ENCODE measurements at regions not wholly inside any gene's neighbourhood (a gene's known extent, or its start where the extent isn't known, plus 50 kb on each side); places are given as distances from the start of the nearest gene placed in this dataset.
"Not testable (repeated sequence)": the region's sequence is repeated elsewhere in the genome, so short reads cannot be mapped to it uniquely, and the experiment has no call there.

DNA sequence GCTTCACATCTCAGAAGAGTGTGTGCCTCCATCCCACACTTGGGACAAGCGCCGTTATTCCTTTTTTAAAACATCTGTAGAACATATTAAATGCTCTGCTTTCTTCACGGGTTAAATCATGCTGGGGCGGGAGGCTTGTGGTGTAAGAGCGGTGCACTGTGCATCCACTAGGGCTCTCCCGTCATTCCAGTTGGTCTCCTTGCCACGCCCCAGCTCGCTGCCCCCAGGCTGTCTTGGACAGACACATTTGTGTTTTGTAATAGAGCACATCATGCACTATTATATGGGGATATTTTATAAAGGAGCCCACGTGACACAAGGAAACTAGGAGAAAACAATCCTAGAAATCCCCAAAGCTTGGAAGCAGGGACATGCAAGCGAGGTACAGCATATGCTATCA lies 87.7 kb upstream of the PLGLB2 start:
- WGBS (ENCODE audit: insufficient coverage), result no CpG with 5 or more reads among the region's 10 CpGs
- DNase-seq; H3K27me3 ChIP-seq (replicated peaks in 2 of 5; ENCODE audit: control insufficient read depth in 4 of 5, insufficient read depth in 5 of 5, low read length in 4 of 5); POLR2A ChIA-PET; H3K9me3 ChIP-seq (ENCODE audit: control extremely low read depth in 1 of 5, control insufficient read depth in 4 of 5, insufficient read depth in 2 of 5, low read depth in 1 of 5, low read length in 4 of 5); CTCF ChIA-PET; H3K27ac ChIP-seq (ENCODE audit: insufficient read depth in 1 of 2, low read depth in 1 of 2, low read length in 2 of 2, poor library complexity in 1 of 2, severe bottlenecking in 2 of 2); H3K36me3 ChIP-seq (ENCODE audit: control insufficient read depth in 4 of 4, insufficient read depth in 4 of 4, low read length in 3 of 4); H3K4me1 ChIP-seq (ENCODE audit: control extremely low read depth in 1 of 4, control insufficient read depth in 4 of 4, insufficient read depth in 4 of 4, low read length in 3 of 4); H3K4me3 ChIP-seq (ENCODE audit: control insufficient read depth in 1 of 7, extremely low read depth in 1 of 7, insufficient read depth in 4 of 7, low read depth in 2 of 7, low read length in 6 of 7): not testable (repeated sequence)

DNA sequence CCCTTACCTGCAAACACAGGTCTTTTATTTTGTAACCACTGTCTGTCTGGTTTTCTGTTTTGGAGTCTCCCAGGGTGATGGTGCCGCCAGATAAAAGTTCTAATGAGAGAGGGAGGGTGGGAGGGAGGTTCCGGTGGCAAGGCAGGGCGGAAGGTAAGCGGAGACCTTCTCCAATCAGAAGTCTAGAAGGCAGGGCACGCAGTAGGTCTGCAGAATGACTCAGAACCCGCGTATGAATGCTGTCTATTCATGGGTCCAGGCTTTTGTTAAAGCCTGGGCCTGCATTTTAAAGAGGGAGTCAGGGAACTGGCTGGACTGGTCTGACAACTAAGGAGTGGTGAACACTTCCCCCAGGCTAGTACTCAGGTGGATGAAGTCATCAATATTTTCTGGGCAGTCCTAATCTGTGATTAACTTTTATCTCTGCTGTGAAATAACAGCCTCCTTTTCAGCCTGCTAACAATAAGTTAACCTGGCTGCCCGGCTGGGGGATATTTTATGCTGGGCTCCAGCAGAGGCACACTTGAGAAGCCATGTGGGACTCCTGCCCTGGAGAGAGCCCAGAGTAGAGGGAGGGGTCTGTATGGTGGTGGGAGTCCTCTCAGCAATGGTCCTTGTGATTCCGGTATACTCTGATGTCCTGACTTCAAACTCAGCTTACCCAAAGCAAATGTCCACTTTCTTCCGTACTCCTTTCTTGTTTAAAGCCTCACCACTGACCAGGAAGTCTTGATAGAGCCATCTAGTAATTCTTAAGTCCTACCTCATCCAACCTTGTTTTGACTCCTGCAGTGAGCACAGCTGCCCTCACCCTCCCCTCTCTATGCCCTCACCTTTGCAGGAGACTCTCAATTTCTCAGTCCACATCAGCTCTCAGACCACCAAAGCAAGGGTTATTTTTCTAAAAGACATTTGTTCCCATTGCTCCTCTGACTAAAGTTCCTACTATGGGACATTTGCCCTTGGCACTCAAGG lies 85.3 kb upstream of the PLGLB2 start:
- H3K4me1 ChIP-seq (ENCODE audit: control extremely low read depth in 1 of 4, control insufficient read depth in 4 of 4, insufficient read depth in 4 of 4, low read length in 3 of 4); DNase-seq; H3K27ac ChIP-seq (ENCODE audit: insufficient read depth in 1 of 2, low read depth in 1 of 2, low read length in 2 of 2, poor library complexity in 1 of 2, severe bottlenecking in 2 of 2); H3K36me3 ChIP-seq (ENCODE audit: control insufficient read depth in 4 of 4, insufficient read depth in 4 of 4, low read length in 3 of 4); H3K27me3 ChIP-seq (replicated peaks in 2 of 5; ENCODE audit: control insufficient read depth in 4 of 5, insufficient read depth in 5 of 5, low read length in 4 of 5); CTCF ChIA-PET; H3K9me3 ChIP-seq (ENCODE audit: control extremely low read depth in 1 of 5, control insufficient read depth in 4 of 5, insufficient read depth in 2 of 5, low read depth in 1 of 5, low read length in 4 of 5); H3K4me3 ChIP-seq (ENCODE audit: control insufficient read depth in 1 of 7, extremely low read depth in 1 of 7, insufficient read depth in 4 of 7, low read depth in 2 of 7, low read length in 6 of 7); POLR2A ChIA-PET: not testable (repeated sequence)
- no CpG with 5 or more reads among the region's 10 CpGs for WGBS (ENCODE audit: insufficient coverage)

DNA sequence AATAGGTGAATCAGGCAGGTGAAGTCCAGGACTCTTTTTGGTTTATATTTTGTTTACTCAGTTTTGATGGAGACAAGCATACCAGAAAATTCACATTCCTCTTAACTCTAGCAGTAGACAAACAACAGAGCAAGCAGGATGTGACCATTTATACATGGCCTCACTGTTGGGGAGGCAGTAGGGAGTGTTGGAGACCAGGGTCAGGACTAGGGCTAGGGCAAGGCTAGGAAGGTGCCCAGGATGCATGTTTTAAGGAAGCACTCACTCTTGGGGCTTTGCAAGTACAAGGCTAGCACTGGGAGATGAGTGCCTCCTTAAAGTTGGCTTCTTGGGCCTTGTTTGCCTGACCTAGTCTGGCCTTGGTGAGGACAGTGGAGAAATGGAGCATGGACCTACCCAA lies 84.5 kb upstream of the PLGLB2 start:
- H3K27ac ChIP-seq (ENCODE audit: insufficient read depth in 1 of 2, low read depth in 1 of 2, low read length in 2 of 2, poor library complexity in 1 of 2, severe bottlenecking in 2 of 2); H3K4me3 ChIP-seq (ENCODE audit: control insufficient read depth in 1 of 7, extremely low read depth in 1 of 7, insufficient read depth in 4 of 7, low read depth in 2 of 7, low read length in 6 of 7); H3K36me3 ChIP-seq (ENCODE audit: control insufficient read depth in 4 of 4, insufficient read depth in 4 of 4, low read length in 3 of 4); DNase-seq; H3K9me3 ChIP-seq (ENCODE audit: control extremely low read depth in 1 of 5, control insufficient read depth in 4 of 5, insufficient read depth in 2 of 5, low read depth in 1 of 5, low read length in 4 of 5); CTCF ChIA-PET; H3K27me3 ChIP-seq (replicated peaks in 2 of 5; ENCODE audit: control insufficient read depth in 4 of 5, insufficient read depth in 5 of 5, low read length in 4 of 5); POLR2A ChIA-PET; H3K4me1 ChIP-seq (ENCODE audit: control extremely low read depth in 1 of 4, control insufficient read depth in 4 of 4, insufficient read depth in 4 of 4, low read length in 3 of 4): not testable (repeated sequence)

DNA sequence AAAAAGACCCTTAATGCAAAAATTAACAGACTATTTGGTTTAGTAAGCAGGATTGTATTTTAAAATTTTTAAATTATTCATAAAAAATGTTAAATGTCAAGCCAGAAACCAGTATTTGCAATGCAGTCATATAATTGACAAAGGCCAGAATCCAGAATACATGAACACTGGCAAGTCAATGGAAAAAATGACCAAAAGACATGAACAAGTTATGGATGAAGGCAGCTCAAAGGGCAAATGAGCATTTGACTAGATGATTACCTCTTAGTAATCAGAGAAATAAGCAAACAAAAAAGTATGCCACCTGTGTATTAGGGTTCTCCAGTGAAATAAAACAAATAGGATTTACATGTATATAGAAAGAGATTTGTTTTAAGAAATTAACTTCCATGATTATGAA lies 80.9 kb upstream of the PLGLB2 start:
- POLR2A ChIA-PET; H3K27ac ChIP-seq (ENCODE audit: insufficient read depth in 1 of 2, low read depth in 1 of 2, low read length in 2 of 2, poor library complexity in 1 of 2, severe bottlenecking in 2 of 2); H3K36me3 ChIP-seq (ENCODE audit: control insufficient read depth in 4 of 4, insufficient read depth in 4 of 4, low read length in 3 of 4); H3K27me3 ChIP-seq (replicated peaks in 2 of 5; ENCODE audit: control insufficient read depth in 4 of 5, insufficient read depth in 5 of 5, low read length in 4 of 5); H3K4me1 ChIP-seq (ENCODE audit: control extremely low read depth in 1 of 4, control insufficient read depth in 4 of 4, insufficient read depth in 4 of 4, low read length in 3 of 4); H3K9me3 ChIP-seq (ENCODE audit: control extremely low read depth in 1 of 5, control insufficient read depth in 4 of 5, insufficient read depth in 2 of 5, low read depth in 1 of 5, low read length in 4 of 5); DNase-seq; H3K4me3 ChIP-seq (ENCODE audit: control insufficient read depth in 1 of 7, extremely low read depth in 1 of 7, insufficient read depth in 4 of 7, low read depth in 2 of 7, low read length in 6 of 7); CTCF ChIA-PET: not testable (repeated sequence)

DNA sequence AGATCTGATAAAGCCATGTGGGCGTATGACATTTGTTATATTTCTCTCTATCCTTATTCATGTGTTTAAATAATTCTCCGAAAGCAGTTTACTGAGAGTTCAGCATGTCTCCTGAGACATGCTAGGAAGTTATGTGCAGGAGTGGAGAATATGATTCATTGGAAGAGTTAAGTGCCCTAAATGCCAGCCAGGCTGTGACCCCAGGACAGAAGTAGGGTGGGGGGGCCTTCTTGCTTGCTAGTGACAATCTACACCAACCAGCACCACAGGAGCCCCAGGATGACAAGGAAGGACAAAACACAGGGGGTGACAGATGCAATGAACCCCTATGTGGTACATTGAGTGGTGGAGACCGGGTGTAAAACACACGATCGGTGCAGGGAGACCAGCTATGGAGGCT lies 79.5 kb upstream of the PLGLB2 start:
- H3K4me1 ChIP-seq (ENCODE audit: control extremely low read depth in 1 of 4, control insufficient read depth in 4 of 4, insufficient read depth in 4 of 4, low read length in 3 of 4); H3K27me3 ChIP-seq (replicated peaks in 2 of 5; ENCODE audit: control insufficient read depth in 4 of 5, insufficient read depth in 5 of 5, low read length in 4 of 5); CTCF ChIA-PET; H3K36me3 ChIP-seq (ENCODE audit: control insufficient read depth in 4 of 4, insufficient read depth in 4 of 4, low read length in 3 of 4); H3K27ac ChIP-seq (ENCODE audit: insufficient read depth in 1 of 2, low read depth in 1 of 2, low read length in 2 of 2, poor library complexity in 1 of 2, severe bottlenecking in 2 of 2); H3K9me3 ChIP-seq (ENCODE audit: control extremely low read depth in 1 of 5, control insufficient read depth in 4 of 5, insufficient read depth in 2 of 5, low read depth in 1 of 5, low read length in 4 of 5); POLR2A ChIA-PET; H3K4me3 ChIP-seq (ENCODE audit: control insufficient read depth in 1 of 7, extremely low read depth in 1 of 7, insufficient read depth in 4 of 7, low read depth in 2 of 7, low read length in 6 of 7); DNase-seq: not testable (repeated sequence)
- no CpG with 5 or more reads among the region's 5 CpGs for WGBS (ENCODE audit: insufficient coverage)

DNA sequence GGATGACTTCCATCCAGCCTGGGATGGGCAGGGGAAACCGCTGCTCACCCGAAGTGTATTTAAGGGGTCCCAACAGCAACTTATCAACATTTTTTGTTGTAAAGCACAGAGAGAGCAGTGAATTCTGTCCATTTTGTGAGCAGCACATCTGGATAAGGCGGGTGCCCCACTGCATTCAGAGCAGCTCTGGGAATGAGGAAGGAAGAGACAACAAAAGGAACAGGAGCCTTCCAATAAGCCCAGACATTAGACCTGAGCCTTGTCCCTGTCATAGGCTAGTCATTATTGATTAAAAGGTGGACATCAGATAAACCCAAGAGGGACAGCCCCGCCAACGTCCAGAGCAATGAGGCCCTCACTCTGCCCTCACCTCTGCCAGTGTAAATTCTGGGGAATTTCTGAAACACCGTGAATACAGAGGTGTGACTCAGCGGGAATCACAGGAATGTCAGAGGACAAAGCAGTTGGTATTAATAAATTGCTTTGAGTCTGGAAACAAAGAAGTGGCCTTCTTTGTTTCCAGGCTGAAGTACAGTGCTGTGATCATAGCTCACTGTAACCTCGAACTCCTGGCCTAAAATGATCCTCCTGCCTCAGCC lies 78.2 kb upstream of the PLGLB2 start:
- H3K27ac ChIP-seq (ENCODE audit: insufficient read depth in 1 of 2, low read depth in 1 of 2, low read length in 2 of 2, poor library complexity in 1 of 2, severe bottlenecking in 2 of 2); POLR2A ChIA-PET; DNase-seq; H3K4me1 ChIP-seq (ENCODE audit: control extremely low read depth in 1 of 4, control insufficient read depth in 4 of 4, insufficient read depth in 4 of 4, low read length in 3 of 4); H3K9me3 ChIP-seq (ENCODE audit: control extremely low read depth in 1 of 5, control insufficient read depth in 4 of 5, insufficient read depth in 2 of 5, low read depth in 1 of 5, low read length in 4 of 5); CTCF ChIA-PET; H3K27me3 ChIP-seq (replicated peaks in 2 of 5; ENCODE audit: control insufficient read depth in 4 of 5, insufficient read depth in 5 of 5, low read length in 4 of 5); H3K36me3 ChIP-seq (ENCODE audit: control insufficient read depth in 4 of 4, insufficient read depth in 4 of 4, low read length in 3 of 4); H3K4me3 ChIP-seq (ENCODE audit: control insufficient read depth in 1 of 7, extremely low read depth in 1 of 7, insufficient read depth in 4 of 7, low read depth in 2 of 7, low read length in 6 of 7): not testable (repeated sequence)
- WGBS (ENCODE audit: insufficient coverage), result no CpG with 5 or more reads among the region's 8 CpGs

DNA sequence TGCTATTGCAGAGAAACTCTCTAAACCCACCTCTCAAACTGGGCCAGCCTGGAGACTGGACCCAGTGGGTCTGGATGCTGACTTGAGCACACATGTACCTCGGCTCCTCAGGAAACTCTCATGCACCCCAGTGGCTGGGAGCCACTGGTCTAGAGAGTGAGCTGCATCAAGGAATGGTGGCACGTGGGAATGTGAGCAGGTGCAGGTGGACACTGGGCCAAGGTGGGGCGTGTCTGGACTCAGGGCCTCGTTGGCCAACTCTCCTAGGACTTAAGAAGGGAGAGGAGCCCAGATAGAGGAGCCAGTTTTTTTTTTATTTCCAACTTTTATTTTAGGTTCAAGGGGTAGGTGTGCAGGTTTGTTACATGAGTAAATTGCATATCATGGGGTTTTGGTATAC lies 75.5 kb upstream of the PLGLB2 start:
- H3K4me3 ChIP-seq (ENCODE audit: control insufficient read depth in 1 of 7, extremely low read depth in 1 of 7, insufficient read depth in 4 of 7, low read depth in 2 of 7, low read length in 6 of 7); POLR2A ChIA-PET; H3K27ac ChIP-seq (ENCODE audit: insufficient read depth in 1 of 2, low read depth in 1 of 2, low read length in 2 of 2, poor library complexity in 1 of 2, severe bottlenecking in 2 of 2); CTCF ChIA-PET; H3K9me3 ChIP-seq (ENCODE audit: control extremely low read depth in 1 of 5, control insufficient read depth in 4 of 5, insufficient read depth in 2 of 5, low read depth in 1 of 5, low read length in 4 of 5); H3K36me3 ChIP-seq (ENCODE audit: control insufficient read depth in 4 of 4, insufficient read depth in 4 of 4, low read length in 3 of 4); H3K27me3 ChIP-seq (replicated peaks in 2 of 5; ENCODE audit: control insufficient read depth in 4 of 5, insufficient read depth in 5 of 5, low read length in 4 of 5); H3K4me1 ChIP-seq (ENCODE audit: control extremely low read depth in 1 of 4, control insufficient read depth in 4 of 4, insufficient read depth in 4 of 4, low read length in 3 of 4); DNase-seq: not testable (repeated sequence)
- WGBS (ENCODE audit: insufficient coverage), result no CpG with 5 or more reads among the region's 4 CpGs
